ENCODE measurements at regions not wholly inside any gene's neighbourhood (a gene's known extent, or its start where the extent isn't known, plus 50 kb on each side); places are given as distances from the start of the nearest gene placed in this dataset.

DNA sequence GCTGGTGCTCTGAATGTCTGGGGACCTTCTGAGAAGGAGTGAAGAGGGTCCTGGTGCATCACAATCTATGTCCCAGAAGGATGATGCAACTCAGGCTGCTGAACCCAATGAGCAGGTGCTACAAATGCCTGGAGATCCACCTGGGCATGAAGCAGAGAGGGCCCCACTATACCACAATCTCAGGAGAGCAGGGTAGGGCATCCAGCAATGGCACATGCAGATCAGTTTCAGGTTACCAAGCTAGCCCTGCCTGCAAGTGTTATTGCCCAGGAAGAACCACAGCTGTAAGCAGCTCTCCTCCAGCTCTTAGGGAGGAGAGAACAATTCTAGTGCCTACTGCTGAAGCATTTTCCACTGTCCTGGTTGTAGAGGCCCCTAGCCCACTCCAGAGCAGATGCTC lies 389.2 kb upstream of the TNC start:
- TF ChIP-seq, protein P1, sequence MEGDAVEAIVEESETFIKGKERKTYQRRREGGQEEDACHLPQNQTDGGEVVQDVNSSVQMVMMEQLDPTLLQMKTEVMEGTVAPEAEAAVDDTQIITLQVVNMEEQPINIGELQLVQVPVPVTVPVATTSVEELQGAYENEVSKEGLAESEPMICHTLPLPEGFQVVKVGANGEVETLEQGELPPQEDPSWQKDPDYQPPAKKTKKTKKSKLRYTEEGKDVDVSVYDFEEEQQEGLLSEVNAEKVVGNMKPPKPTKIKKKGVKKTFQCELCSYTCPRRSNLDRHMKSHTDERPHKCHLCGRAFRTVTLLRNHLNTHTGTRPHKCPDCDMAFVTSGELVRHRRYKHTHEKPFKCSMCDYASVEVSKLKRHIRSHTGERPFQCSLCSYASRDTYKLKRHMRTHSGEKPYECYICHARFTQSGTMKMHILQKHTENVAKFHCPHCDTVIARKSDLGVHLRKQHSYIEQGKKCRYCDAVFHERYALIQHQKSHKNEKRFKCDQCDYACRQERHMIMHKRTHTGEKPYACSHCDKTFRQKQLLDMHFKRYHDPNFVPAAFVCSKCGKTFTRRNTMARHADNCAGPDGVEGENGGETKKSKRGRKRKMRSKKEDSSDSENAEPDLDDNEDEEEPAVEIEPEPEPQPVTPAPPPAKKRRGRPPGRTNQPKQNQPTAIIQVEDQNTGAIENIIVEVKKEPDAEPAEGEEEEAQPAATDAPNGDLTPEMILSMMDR (IDR thresholded peaks at IDR 0.05; ENCODE audit: extremely low read depth, insufficient read depth, missing control alignments) = no peak
- in situ Hi-C loops (cut with MboI; ENCODE audit: low pct_unique_long_range_greater_than_20kb, low sequenced_read_pairs, unreplicated experiment) = loop anchor here (25.0 kb wide), 1 partner anchor 820 kb away; the partner anchor contains the start of gene TEX48
- DNase-seq (ENCODE audit: low spot score) = no peak

GRCh38 chr9:115513148-115513547 lies 395.2 kb upstream of the TNC start:
- no peak for DNase-seq (ENCODE audit: low spot score)
- in situ Hi-C loops (cut with MboI; ENCODE audit: low pct_unique_long_range_greater_than_20kb, low sequenced_read_pairs, unreplicated experiment) = loop anchor here (25.0 kb wide), 1 partner anchor 826 kb away; the partner anchor contains the start of gene TEX48
- TF ChIP-seq, protein P1 (IDR thresholded peaks at IDR 0.05; ENCODE audit: extremely low read depth, insufficient read depth, missing control alignments) = no peak

DNA sequence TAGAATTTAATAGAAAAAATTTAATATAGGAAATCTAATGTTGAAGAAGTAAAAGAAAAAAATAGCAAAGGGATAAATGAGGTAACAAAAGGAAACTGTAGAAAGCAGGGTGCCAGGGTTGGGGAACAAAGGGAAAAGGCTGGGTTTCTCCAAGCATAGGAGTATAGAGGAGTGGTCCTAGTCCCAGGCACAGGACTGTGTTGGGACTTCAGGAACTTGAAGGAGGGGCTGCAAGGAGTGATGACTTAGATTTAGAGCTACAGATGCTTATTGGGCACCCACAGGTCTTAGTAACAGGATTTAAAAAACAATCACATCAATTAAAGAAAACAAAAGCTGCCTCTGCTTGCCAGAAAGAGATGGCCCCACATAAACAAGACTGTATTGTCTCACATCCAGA lies 396.5 kb upstream of the TNC start:
- TF ChIP-seq, protein P1 (IDR thresholded peaks at IDR 0.05; ENCODE audit: extremely low read depth, insufficient read depth, missing control alignments) = no peak
- in situ Hi-C loops (cut with MboI; ENCODE audit: low pct_unique_long_range_greater_than_20kb, low sequenced_read_pairs, unreplicated experiment) = loop anchor here (25.0 kb wide), 1 partner anchor 827 kb away; the partner anchor contains the start of gene TEX48
- DNase-seq (ENCODE audit: low spot score) = no peak

GRCh38 chr9:115517335-115518075 lies 399.5 kb upstream of the TNC start:
- no peak for DNase-seq (ENCODE audit: low spot score)
- TF ChIP-seq, protein P1 (IDR thresholded peaks at IDR 0.05; ENCODE audit: extremely low read depth, insufficient read depth, missing control alignments) = no peak
- in situ Hi-C loops (cut with MboI; ENCODE audit: low pct_unique_long_range_greater_than_20kb, low sequenced_read_pairs, unreplicated experiment) = loop anchor here (25.0 kb wide), 1 partner anchor 830 kb away; the partner anchor contains the start of gene TEX48

- no peak for DNase-seq (ENCODE audit: low spot score)
These were observed 402.7 kb upstream of the TNC start for GRCh38 chr9:115520646-115521045.

GRCh38 chr9:115522912-115523311 lies 405.0 kb upstream of the TNC start:
- DNase-seq (ENCODE audit: low spot score) = no peak
- in situ Hi-C loops (cut with MboI; ENCODE audit: low pct_unique_long_range_greater_than_20kb, low sequenced_read_pairs, unreplicated experiment) = loop anchor here (25.0 kb wide), 1 partner anchor 836 kb away; the partner anchor contains the start of gene TEX48
- TF ChIP-seq, protein P1 (IDR thresholded peaks at IDR 0.05; ENCODE audit: extremely low read depth, insufficient read depth, missing control alignments) = no peak

More at GRCh38 chr9:115520646-115521045, 402.7 kb upstream of the TNC start:
- TF ChIP-seq, protein P1 (IDR thresholded peaks at IDR 0.05; ENCODE audit: extremely low read depth, insufficient read depth, missing control alignments) = no peak
- in situ Hi-C loops (cut with MboI; ENCODE audit: low pct_unique_long_range_greater_than_20kb, low sequenced_read_pairs, unreplicated experiment) = loop anchor here (25.0 kb wide), 1 partner anchor 833 kb away; the partner anchor contains the start of gene TEX48
